HEK293 (cell line): ENCODE measurements at regions not wholly inside any gene's neighbourhood (a gene's known extent, or its start where the extent isn't known, plus 50 kb on each side); places are given as distances from the start of the nearest gene placed in this dataset.

Experiments used
- CTCF ChIA-PET: fragments of 350-600 bp; formaldehyde crosslinking; extraction: SDS; loops from one replicate; lab custom pipeline; 2021; ENCODE audit warnings: antibody characterized with exemption; lab: Yijun Ruan, JAX
- POLR2A ChIA-PET: fragments of 300-600 bp; formaldehyde crosslinking; extraction: SDS; loops from one replicate; lab custom pipeline; 2020; ENCODE audit warnings: antibody characterized with exemption, inconsistent platforms; lab: Yijun Ruan, JAX
- H3K27ac ChIP-seq: fragments of 200-500 bp; sonication (Bioruptor generic); 2 replicates; pipeline ENCODE4 v1.5.1; 2014; ENCODE audit warnings: low read depth, low read length, control low read depth, inconsistent platforms; ENCODE audit errors: extremely low read depth
- H3K36me3 ChIP-seq, 2 experiments: fragments of 200-500 bp in 1 of 2; sonication (Bioruptor generic) in 1 of 2; 1 replicate in 1 of 2; 2 replicates in 1 of 2; pipeline ENCODE4 v1.5.1; 2014 to 2017; ENCODE audit warnings: inconsistent platforms in 2 of 2, low read length in 2 of 2; ENCODE audit not compliant: control insufficient read depth in 2 of 2, insufficient read depth in 1 of 2
- H3K4me1 ChIP-seq: fragments of 200-500 bp; sonication (Bioruptor generic); 2 replicates; pipeline ENCODE4 v1.5.1; 2014; ENCODE audit warnings: mild to moderate bottlenecking, low read length, inconsistent platforms; ENCODE audit not compliant: control insufficient read depth, insufficient read depth
- H3K4me3 ChIP-seq: 2 replicates; pipeline ENCODE4 v1.5.1; 2011; ENCODE audit warnings: low read depth, mild to moderate bottlenecking, control low read depth, low read length, moderate library complexity
- H3K9me3 ChIP-seq: fragments of 200-500 bp; sonication (Bioruptor generic); 2 replicates; pipeline ENCODE4 v1.5.1; 2014; ENCODE audit warnings: low read depth, low read length, inconsistent platforms; ENCODE audit not compliant: control insufficient read depth, insufficient read depth
- ATF2 ChIP-seq: fragments of 450-650 bp; formaldehyde crosslinking; IDR thresholded peaks from 2 replicates; pipeline ENCODE4 v1.5.1; 2016; ENCODE audit warnings: missing biosample characterization, missing genetic modification characterization, low read depth
- PRDM6 ChIP-seq: fragments of 450-650 bp; formaldehyde crosslinking; IDR thresholded peaks from 2 replicates; pipeline ENCODE4 v1.5.1; 2017; ENCODE audit warnings: missing biosample characterization, missing genetic modification characterization
- RBAK ChIP-seq: fragments of 450-650 bp; formaldehyde crosslinking; IDR thresholded peaks from 2 replicates; pipeline ENCODE4 v1.5.1; 2016; ENCODE audit warnings: missing biosample characterization, missing genetic modification characterization
- REPIN1 ChIP-seq: fragments of 450-650 bp; formaldehyde crosslinking; IDR thresholded peaks from 2 replicates; pipeline ENCODE4 v1.5.1; 2017; ENCODE audit warnings: missing biosample characterization, missing genetic modification characterization, low read depth
- SCRT1 ChIP-seq: fragments of 450-650 bp; formaldehyde crosslinking; IDR thresholded peaks from 2 replicates; pipeline ENCODE4 v1.5.1; 2016; ENCODE audit warnings: missing biosample characterization, missing genetic modification characterization, borderline replicate concordance
- SP2 ChIP-seq: fragments of 450-650 bp; formaldehyde crosslinking; IDR thresholded peaks from 2 replicates; pipeline ENCODE4 v1.5.1; 2016; ENCODE audit warnings: missing biosample characterization, missing genetic modification characterization
- ZEB2 ChIP-seq: fragments of 450-650 bp; formaldehyde crosslinking; IDR thresholded peaks from 2 replicates; pipeline ENCODE4 v1.5.1; 2016; ENCODE audit warnings: missing biosample characterization, missing genetic modification characterization
- ZNF18 ChIP-seq: fragments of 450-650 bp; formaldehyde crosslinking; IDR thresholded peaks from 2 replicates; pipeline ENCODE4 v1.5.1; 2016; ENCODE audit warnings: missing biosample characterization, missing genetic modification characterization
- ZNF214 ChIP-seq: fragments of 450-650 bp; formaldehyde crosslinking; IDR thresholded peaks from 2 replicates; pipeline ENCODE4 v1.5.1; 2017; ENCODE audit warnings: missing biosample characterization, mild to moderate bottlenecking, missing genetic modification characterization, borderline replicate concordance
- ZNF248 ChIP-seq: fragments of 450-650 bp; formaldehyde crosslinking; IDR thresholded peaks from 2 replicates; pipeline ENCODE4 v1.5.1; 2017; ENCODE audit warnings: missing biosample characterization, missing genetic modification characterization
- ZNF280C ChIP-seq: fragments of 450-650 bp; formaldehyde crosslinking; IDR thresholded peaks from 2 replicates; pipeline ENCODE4 v1.5.1; 2016; ENCODE audit warnings: missing biosample characterization, missing genetic modification characterization
- ZNF473 ChIP-seq: fragments of 450-650 bp; formaldehyde crosslinking; IDR thresholded peaks from 2 replicates; pipeline ENCODE4 v1.5.1; 2017; ENCODE audit warnings: missing biosample characterization, missing genetic modification characterization
- ZNF501 ChIP-seq: fragments of 450-650 bp; formaldehyde crosslinking; IDR thresholded peaks from 2 replicates; pipeline ENCODE4 v1.5.1; 2016; ENCODE audit warnings: missing biosample characterization, missing genetic modification characterization
- ZNF513 ChIP-seq: fragments of 450-650 bp; IDR thresholded peaks from 2 replicates; pipeline ENCODE4 v1.5.1; 2018; ENCODE audit warnings: missing biosample characterization, missing genetic modification characterization
- ZNF670 ChIP-seq: fragments of 450-650 bp; formaldehyde crosslinking; IDR thresholded peaks from 2 replicates; pipeline ENCODE4 v1.5.1; 2016; ENCODE audit warnings: missing biosample characterization, missing genetic modification characterization, low read depth
- ZNF677 ChIP-seq: fragments of 450-650 bp; IDR thresholded peaks from 2 replicates; pipeline ENCODE4 v1.5.0; 2018; ENCODE audit warnings: missing biosample characterization, mild to moderate bottlenecking, missing genetic modification characterization, moderate library complexity
- ZNF792 ChIP-seq: fragments of 450-650 bp; formaldehyde crosslinking; IDR thresholded peaks from 2 replicates; pipeline ENCODE4 v1.5.1; 2016; ENCODE audit warnings: missing biosample characterization, missing genetic modification characterization
- ZNF837 ChIP-seq: fragments of 450-650 bp; formaldehyde crosslinking; IDR thresholded peaks from 2 replicates; pipeline ENCODE4 v1.5.1; 2016; ENCODE audit warnings: missing biosample characterization, missing genetic modification characterization

GRCh38 chr4:134735901-134736300 lies 534.3 kb upstream of the PABPC4L start:
- H3K36me3 ChIP-seq, result no peaks in the 10 kb centered on the region
- ChIA-PET CTCF (no interaction called here), POLR2A (no interaction called here)
- no peak for TF ChIP-seq ZNF18
- no peak for TF ChIP-seq SCRT1
- TF ChIP-seq ZNF837 (tag by site-specific recombination), result no peak
- no peak for TF ChIP-seq ZNF513 (tag by site-specific recombination)
- no peak for TF ChIP-seq ZNF501
- TF ChIP-seq ZNF473 (tag by site-specific recombination), result no peak
- TF ChIP-seq ZNF280C, result no peak
- no peak overlapping the region for H3K4me3 ChIP-seq
- no peaks in the 10 kb centered on the region for H3K9me3 ChIP-seq
- H3K4me1 ChIP-seq, result no peaks in the 10 kb centered on the region
- H3K27ac ChIP-seq, result no peak overlapping the region

- Histone ChIP-seq H3K36me3 (no peaks in the 10 kb centered on the region), H3K9me3 (no peaks in the 10 kb centered on the region), H3K4me3 (no peak overlapping the region), H3K27ac (no peak overlapping the region), H3K4me1 (no peaks in the 10 kb centered on the region)
- POLR2A ChIA-PET, result no interaction called here
- TF ChIP-seq PRDM6 (tag by site-specific recombination) (no peak), RBAK (tag by site-specific recombination) (no peak), ZNF677 (no peak), ATF2 (tag by site-specific recombination) (no peak), SP2 (tag by site-specific recombination) (no peak), ZEB2 (tag by site-specific recombination) (no peak), REPIN1 (no peak)
- TF ChIP-seq, all 188 proteins: peak for 0
- CTCF ChIA-PET, result no interaction called here
These were observed 526.1 kb upstream of the PABPC4L start for GRCh38 chr4:134727696-134728095.

- Histone ChIP-seq H3K36me3 (no peaks in the 10 kb centered on the region), H3K9me3 (no peaks in the 10 kb centered on the region), H3K27ac (no peak overlapping the region), H3K4me1 (no peaks in the 10 kb centered on the region), H3K4me3 (no peak overlapping the region)
- TF ChIP-seq ZNF670 (tag by site-specific recombination) (no peak), ZNF214 (no peak), ZNF792 (tag by site-specific recombination) (no peak), ZNF248 (tag by site-specific recombination) (no peak)
- ChIA-PET POLR2A (no interaction called here), CTCF (no interaction called here)
These were observed 520.7 kb upstream of the PABPC4L start for GRCh38 chr4:134722306-134722705.
